MCF 10A (cell line): ENCODE measurements at regions not wholly inside any gene's neighbourhood (a gene's known extent, or its start where the extent isn't known, plus 50 kb on each side); places are given as distances from the start of the nearest gene placed in this dataset.

Experiments
- BruUV-seq: library from RNA; stranded (reverse); fragments of 400-500 nt; replicated peaks from 2 replicates; lab custom pipeline; 2021; lab: Mats Ljungman, UMichigan
- CTCF ChIA-PET: fragments of 300-600 bp; sonication (Branson Sonifier 250); formaldehyde crosslinking; extraction: SDS; loops from one replicate; lab custom pipeline; 2021; ENCODE audit warnings: antibody characterized with exemption, inconsistent platforms; lab: Yijun Ruan, JAX
- POLR2A ChIA-PET: fragments of 300-600, 350-650 bp; sonication (Branson Sonifier 250); formaldehyde crosslinking; extraction: SDS; loops from one replicate; lab custom pipeline; 2020; ENCODE audit warnings: antibody characterized with exemption, inconsistent platforms; lab: Yijun Ruan, JAX
- DNase-seq: peaks from one replicate; pipeline ENCODE4 v3.0.0-alpha.2; 2018; ENCODE audit not compliant: unreplicated experiment
- H3K27ac Mint-ChIP-seq: one replicate; pipeline ENCODE4 v1.8.0; 2022; ENCODE audit warnings: mild to moderate bottlenecking, low read depth, mixed read lengths; ENCODE audit not compliant: unreplicated experiment
- H3K27me3 Mint-ChIP-seq: one replicate; pipeline ENCODE4 v1.8.0; 2022; ENCODE audit warnings: mixed read lengths; ENCODE audit not compliant: insufficient read depth, unreplicated experiment
- H3K36me3 Mint-ChIP-seq: one replicate; pipeline ENCODE4 v1.8.0; 2022; ENCODE audit warnings: mild to moderate bottlenecking, moderate library complexity, mixed read lengths; ENCODE audit not compliant: insufficient read depth, unreplicated experiment
- H3K4me1 Mint-ChIP-seq: one replicate; pipeline ENCODE4 v1.8.0; 2022; ENCODE audit warnings: mixed read lengths; ENCODE audit not compliant: insufficient read depth, unreplicated experiment
- H3K4me3 Mint-ChIP-seq: one replicate; pipeline ENCODE4 v1.8.0; 2022; ENCODE audit warnings: mild to moderate bottlenecking, moderate library complexity, mixed read lengths; ENCODE audit not compliant: unreplicated experiment
- H3K9me3 Mint-ChIP-seq: one replicate; pipeline ENCODE4 v1.8.0; 2022; ENCODE audit warnings: mixed read lengths; ENCODE audit not compliant: unreplicated experiment
- intact Hi-C: fragments of 100-400 bp; cut with micrococcal nuclease; formaldehyde crosslinking; loops from 2 replicates; pipeline ENCODE4 v1.14.1; 2022
- TF ChIP-seq, protein P1 (sequence below): fragments of 200-600 bp; IDR thresholded peaks from one replicate; pipeline ENCODE4 v1.8.0; 2022; ENCODE audit warnings: antibody characterized with exemption, mild to moderate bottlenecking; ENCODE audit not compliant: unreplicated experiment

- intact Hi-C loops = no loop called here
- Mint-ChIP-seq H3K9me3 (no peaks in the 10 kb centered on the region), H3K4me1 (no peaks in the 10 kb centered on the region), H3K27me3 (no peaks in the 10 kb centered on the region), H3K4me3 (no peak overlapping the region), H3K27ac (no peak overlapping the region), H3K36me3 (no peaks in the 10 kb centered on the region)
- TF ChIP-seq, protein P1, sequence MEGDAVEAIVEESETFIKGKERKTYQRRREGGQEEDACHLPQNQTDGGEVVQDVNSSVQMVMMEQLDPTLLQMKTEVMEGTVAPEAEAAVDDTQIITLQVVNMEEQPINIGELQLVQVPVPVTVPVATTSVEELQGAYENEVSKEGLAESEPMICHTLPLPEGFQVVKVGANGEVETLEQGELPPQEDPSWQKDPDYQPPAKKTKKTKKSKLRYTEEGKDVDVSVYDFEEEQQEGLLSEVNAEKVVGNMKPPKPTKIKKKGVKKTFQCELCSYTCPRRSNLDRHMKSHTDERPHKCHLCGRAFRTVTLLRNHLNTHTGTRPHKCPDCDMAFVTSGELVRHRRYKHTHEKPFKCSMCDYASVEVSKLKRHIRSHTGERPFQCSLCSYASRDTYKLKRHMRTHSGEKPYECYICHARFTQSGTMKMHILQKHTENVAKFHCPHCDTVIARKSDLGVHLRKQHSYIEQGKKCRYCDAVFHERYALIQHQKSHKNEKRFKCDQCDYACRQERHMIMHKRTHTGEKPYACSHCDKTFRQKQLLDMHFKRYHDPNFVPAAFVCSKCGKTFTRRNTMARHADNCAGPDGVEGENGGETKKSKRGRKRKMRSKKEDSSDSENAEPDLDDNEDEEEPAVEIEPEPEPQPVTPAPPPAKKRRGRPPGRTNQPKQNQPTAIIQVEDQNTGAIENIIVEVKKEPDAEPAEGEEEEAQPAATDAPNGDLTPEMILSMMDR = no peak
- no peak for DNase-seq
- no TSS peak for BruUV-seq
- POLR2A ChIA-PET = interaction anchor here (0.8 to 1.6 kb wide), 2 partner anchors 10 to 11 kb away, joined by 3 to 5 read pairs; no protein-coding TSS in a partner anchor
- CTCF ChIA-PET = interaction anchor here (0.6 kb wide), 2 partner anchors 23 to 825 kb away, joined by 4 to 5 read pairs; no protein-coding TSS in a partner anchor
Observed at GRCh38 chr20:11861479-11861878, 56.2 kb upstream of the BTBD3 start.

DNA sequence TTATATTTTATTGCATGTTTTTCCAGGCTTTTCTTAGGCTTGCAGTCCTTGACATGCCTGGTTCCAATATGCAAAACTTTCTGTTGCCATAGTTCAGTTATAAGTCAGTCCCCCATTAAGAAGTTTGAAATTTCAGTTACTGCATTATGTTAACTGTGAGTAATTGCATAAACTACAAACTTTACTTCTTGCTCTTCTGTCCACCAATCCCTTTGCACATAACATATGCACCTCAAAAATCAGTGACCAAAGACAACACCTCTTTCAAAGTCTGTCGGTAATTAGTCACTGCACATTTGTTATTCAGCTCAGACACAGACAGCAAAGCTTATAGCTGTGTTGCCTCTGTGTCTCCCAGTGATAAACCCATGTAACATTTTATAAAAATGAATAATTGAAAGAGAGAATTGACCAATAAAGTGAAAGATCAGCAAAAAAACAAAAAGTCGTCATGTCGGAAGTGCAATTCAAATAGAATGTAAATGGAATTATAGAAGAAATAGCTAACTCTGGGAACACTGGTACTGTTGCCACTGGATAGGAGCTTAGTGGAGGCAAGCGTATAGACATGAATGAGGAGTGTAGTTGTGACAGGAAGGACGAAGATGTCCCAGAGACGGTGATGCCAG is 50.3 kb upstream of the BTBD3 start:
- no TSS peak for BruUV-seq
- CTCF ChIA-PET = interaction anchor here (0.7 kb wide), 1 partner anchor 908 kb away, joined by 3 read pairs; no protein-coding TSS in a partner anchor
- DNase-seq = no peak

More for the DNA sequence above, 50.3 kb upstream of the BTBD3 start:
- Mint-ChIP-seq H3K27me3 (no peaks in the 10 kb centered on the region), H3K4me3 (no peak overlapping the region), H3K36me3 (no peaks in the 10 kb centered on the region), H3K4me1 (no peaks in the 10 kb centered on the region), H3K27ac (no peak overlapping the region), H3K9me3 (no peaks in the 10 kb centered on the region)
- POLR2A ChIA-PET = no interaction called here
- TF ChIP-seq, protein P1 = no peak
- intact Hi-C loops = no loop called here
